WTC11 (cell line): ENCODE measurements at regions not wholly inside any gene's neighbourhood (a gene's known extent, or its start where the extent isn't known, plus 50 kb on each side); places are given as distances from the start of the nearest gene placed in this dataset.

Source experiments
- ATF2 ChIP-seq: sonication (generic); formaldehyde crosslinking; IDR thresholded peaks from 2 replicates; pipeline ENCODE4 v1.8.1; 2022; ENCODE audit warnings: low read depth, missing genetic modification reagents, borderline replicate concordance
- CTCF ChIP-seq: fragments of 200-600 bp; IDR thresholded peaks from 2 replicates; pipeline ENCODE4 v1.8.0; 2022; ENCODE audit warnings: antibody characterized with exemption
- RELA ChIP-seq: sonication (generic); formaldehyde crosslinking; IDR thresholded peaks from 2 replicates; pipeline ENCODE4 v1.8.1; 2022; ENCODE audit warnings: missing genetic modification reagents, mild to moderate bottlenecking, borderline replicate concordance
- USF1 ChIP-seq: sonication (generic); formaldehyde crosslinking; IDR thresholded peaks from 2 replicates; pipeline ENCODE4 v1.8.0; 2022; ENCODE audit warnings: mild to moderate bottlenecking, missing genetic modification reagents
- ZBTB43 ChIP-seq: sonication (generic); formaldehyde crosslinking; IDR thresholded peaks from 2 replicates; pipeline ENCODE4 v1.8.1; 2023; ENCODE audit warnings: mild to moderate bottlenecking, missing genetic modification reagents

GRCh38 chr6:155894262-155894661 lies 438.6 kb upstream of the NOX3 start:
- TF ChIP-seq ZBTB43 (CRISPR knock-in tag) = no peak
- no peak for TF ChIP-seq CTCF
- TF ChIP-seq RELA (CRISPR knock-in tag) = no peak
- no peak for TF ChIP-seq USF1 (CRISPR knock-in tag)
- TF ChIP-seq ATF2 (CRISPR knock-in tag) = no peak
